Activated CD4-positive, alpha-beta T cell treated with anti-CD3 and anti-CD28 coated beads, Interleukin-2, amount 10 ng/mL, durations not matched to agents 24 days and 14 days (primary cell): ENCODE measurements at regions not wholly inside any gene's neighbourhood (a gene's known extent, or its start where the extent isn't known, plus 50 kb on each side); places are given as distances from the start of the nearest gene placed in this dataset.

Experiments used
- DNase-seq: peaks from one replicate; pipeline ENCODE4 v3.0.0; 2022
- H3K27ac Mint-ChIP-seq: one replicate; pipeline ENCODE4 v1.8.0; 2022; ENCODE audit warnings: mild to moderate bottlenecking, mixed read lengths
- H3K27me3 Mint-ChIP-seq: one replicate; pipeline ENCODE4 v1.8.0; 2022; ENCODE audit warnings: mixed read lengths
- H3K36me3 Mint-ChIP-seq: one replicate; pipeline ENCODE4 v1.8.0; 2022; ENCODE audit warnings: low read depth, mild to moderate bottlenecking, mixed read lengths
- H3K4me1 Mint-ChIP-seq: one replicate; pipeline ENCODE4 v1.8.0; 2021; ENCODE audit warnings: mixed read lengths
- H3K4me3 Mint-ChIP-seq: one replicate; pipeline ENCODE4 v1.8.0; 2022; ENCODE audit warnings: mild to moderate bottlenecking, moderate library complexity, mixed read lengths
- H3K9me3 Mint-ChIP-seq: one replicate; pipeline ENCODE4 v1.8.0; 2021; ENCODE audit warnings: mixed read lengths
- intact Hi-C: fragments of 100-400 bp; cut with micrococcal nuclease; formaldehyde crosslinking; loops from one replicate; pipeline ENCODE4 v1.15.1; 2023

- H3K4me3 Mint-ChIP-seq: no peak overlapping the region
- no peaks in the 10 kb centered on the region for H3K9me3 Mint-ChIP-seq
- no peak overlapping the region for H3K27ac Mint-ChIP-seq
- peaks cover 3% of the 10 kb centered on the region for H3K27me3 Mint-ChIP-seq
- intact Hi-C loops: no loop called here
- no peaks in the 10 kb centered on the region for H3K4me1 Mint-ChIP-seq
- DNase-seq: no peak
- no peaks in the 10 kb centered on the region for H3K36me3 Mint-ChIP-seq
Observed at GRCh38 chr2:133906396-133906795, 338.1 kb upstream of the NCKAP5 start.

- intact Hi-C loops: no loop called here
- Mint-ChIP-seq H3K4me3 (no peak overlapping the region), H3K9me3 (no peaks in the 10 kb centered on the region), H3K36me3 (no peaks in the 10 kb centered on the region), H3K27ac (no peak overlapping the region), H3K27me3 (peaks cover 3% of the 10 kb centered on the region), H3K4me1 (no peaks in the 10 kb centered on the region)
- no peak for DNase-seq
Observed at GRCh38 chr2:133906926-133907325, 338.7 kb upstream of the NCKAP5 start.

- no peaks in the 10 kb centered on the region for H3K9me3 Mint-ChIP-seq
- no peaks in the 10 kb centered on the region for H3K4me1 Mint-ChIP-seq
- no peak for DNase-seq
- peaks cover 1% of the 10 kb centered on the region for H3K27me3 Mint-ChIP-seq
- intact Hi-C loops: no loop called here
- H3K36me3 Mint-ChIP-seq: no peaks in the 10 kb centered on the region
- no peak overlapping the region for H3K27ac Mint-ChIP-seq
- no peak overlapping the region for H3K4me3 Mint-ChIP-seq
Observed at GRCh38 chr2:133908171-133908570, 339.9 kb upstream of the NCKAP5 start.

GRCh38 chr2:133918141-133918540 is 335.7 kb upstream of the MGAT5 start:
- Mint-ChIP-seq H3K36me3 (no peaks in the 10 kb centered on the region), H3K27ac (no peak overlapping the region), H3K27me3 (no peaks in the 10 kb centered on the region), H3K4me3 (no peak overlapping the region), H3K9me3 (no peaks in the 10 kb centered on the region), H3K4me1 (no peaks in the 10 kb centered on the region)
- DNase-seq: no peak
- intact Hi-C loops: no loop called here

- Mint-ChIP-seq H3K36me3 (no peaks in the 10 kb centered on the region), H3K4me1 (no peaks in the 10 kb centered on the region), H3K27ac (no peak overlapping the region), H3K9me3 (no peaks in the 10 kb centered on the region), H3K27me3 (no peaks in the 10 kb centered on the region), H3K4me3 (no peak overlapping the region)
- intact Hi-C loops: no loop called here
- no peak for DNase-seq
Observed at GRCh38 chr2:133919285-133919684, 334.6 kb upstream of the MGAT5 start.

GRCh38 chr2:133927894-133928293 is 326.0 kb upstream of the MGAT5 start:
- H3K4me3 Mint-ChIP-seq: no peak overlapping the region
- H3K27me3 Mint-ChIP-seq: peaks cover 3% of the 10 kb centered on the region
- no peaks in the 10 kb centered on the region for H3K36me3 Mint-ChIP-seq
- H3K9me3 Mint-ChIP-seq: no peaks in the 10 kb centered on the region
- no peak for DNase-seq
- intact Hi-C loops: no loop called here
- H3K4me1 Mint-ChIP-seq: no peaks in the 10 kb centered on the region
- H3K27ac Mint-ChIP-seq: no peak overlapping the region

GRCh38 chr2:133936096-133936495 is 317.8 kb upstream of the MGAT5 start:
- Mint-ChIP-seq H3K27me3 (peaks cover 3% of the 10 kb centered on the region), H3K4me3 (no peak overlapping the region), H3K9me3 (no peaks in the 10 kb centered on the region), H3K27ac (no peak overlapping the region), H3K4me1 (no peaks in the 10 kb centered on the region), H3K36me3 (no peaks in the 10 kb centered on the region)
- intact Hi-C loops: no loop called here
- DNase-seq: no peak

- no peak for DNase-seq
- no peaks in the 10 kb centered on the region for H3K9me3 Mint-ChIP-seq
- H3K27ac Mint-ChIP-seq: no peak overlapping the region
- H3K27me3 Mint-ChIP-seq: peaks cover 3% of the 10 kb centered on the region
- no peaks in the 10 kb centered on the region for H3K36me3 Mint-ChIP-seq
- H3K4me3 Mint-ChIP-seq: no peak overlapping the region
- intact Hi-C loops: no loop called here
- H3K4me1 Mint-ChIP-seq: no peaks in the 10 kb centered on the region
Observed at GRCh38 chr2:133936601-133937000, 317.3 kb upstream of the MGAT5 start.

- Mint-ChIP-seq H3K27me3 (peaks cover 2% of the 10 kb centered on the region), H3K36me3 (no peaks in the 10 kb centered on the region), H3K9me3 (no peaks in the 10 kb centered on the region), H3K27ac (no peak overlapping the region), H3K4me1 (no peaks in the 10 kb centered on the region), H3K4me3 (no peak overlapping the region)
- intact Hi-C loops: no loop called here
- DNase-seq: no peak
Observed at GRCh38 chr2:133937669-133938068, 316.2 kb upstream of the MGAT5 start.

- Mint-ChIP-seq H3K27ac (no peak overlapping the region), H3K4me3 (no peak overlapping the region), H3K9me3 (no peaks in the 10 kb centered on the region), H3K4me1 (no peaks in the 10 kb centered on the region), H3K36me3 (no peaks in the 10 kb centered on the region), H3K27me3 (peaks cover 5% of the 10 kb centered on the region)
- intact Hi-C loops: no loop called here
- peak; percentile 50 for DNase-seq
Observed at GRCh38 chr2:133940134-133940533, 313.7 kb upstream of the MGAT5 start.

GRCh38 chr2:133941666-133942065 is 312.2 kb upstream of the MGAT5 start:
- no peaks in the 10 kb centered on the region for H3K4me1 Mint-ChIP-seq
- peaks cover 5% of the 10 kb centered on the region for H3K27me3 Mint-ChIP-seq
- no peaks in the 10 kb centered on the region for H3K36me3 Mint-ChIP-seq
- no peak overlapping the region for H3K27ac Mint-ChIP-seq
- H3K4me3 Mint-ChIP-seq: no peak overlapping the region
- intact Hi-C loops: no loop called here
- DNase-seq: no peak
- no peaks in the 10 kb centered on the region for H3K9me3 Mint-ChIP-seq

GRCh38 chr2:133942398-133942797 is 311.5 kb upstream of the MGAT5 start:
- Mint-ChIP-seq H3K27ac (no peak overlapping the region), H3K4me3 (no peak overlapping the region), H3K4me1 (no peaks in the 10 kb centered on the region), H3K27me3 (peaks cover 5% of the 10 kb centered on the region), H3K9me3 (no peaks in the 10 kb centered on the region), H3K36me3 (no peaks in the 10 kb centered on the region)
- DNase-seq: peak; percentile 31
- intact Hi-C loops: no loop called here

GRCh38 chr2:133943108-133943507 is 310.8 kb upstream of the MGAT5 start:
- H3K4me1 Mint-ChIP-seq: no peaks in the 10 kb centered on the region
- intact Hi-C loops: no loop called here
- no peak overlapping the region for H3K4me3 Mint-ChIP-seq
- no peaks in the 10 kb centered on the region for H3K9me3 Mint-ChIP-seq
- no peaks in the 10 kb centered on the region for H3K36me3 Mint-ChIP-seq
- peaks cover 5% of the 10 kb centered on the region for H3K27me3 Mint-ChIP-seq
- H3K27ac Mint-ChIP-seq: no peak overlapping the region
- DNase-seq: peak; percentile 36

- H3K27me3 Mint-ChIP-seq: peaks cover 5% of the 10 kb centered on the region
- peak; percentile 28 for DNase-seq
- intact Hi-C loops: no loop called here
- H3K36me3 Mint-ChIP-seq: no peaks in the 10 kb centered on the region
- H3K9me3 Mint-ChIP-seq: no peaks in the 10 kb centered on the region
- H3K4me3 Mint-ChIP-seq: no peak overlapping the region
- H3K27ac Mint-ChIP-seq: no peak overlapping the region
- H3K4me1 Mint-ChIP-seq: no peaks in the 10 kb centered on the region
Observed at GRCh38 chr2:133945089-133945488, 308.8 kb upstream of the MGAT5 start.

GRCh38 chr2:133947057-133947456 is 306.8 kb upstream of the MGAT5 start:
- no peaks in the 10 kb centered on the region for H3K36me3 Mint-ChIP-seq
- H3K27me3 Mint-ChIP-seq: peaks cover 5% of the 10 kb centered on the region
- intact Hi-C loops: no loop called here
- H3K4me1 Mint-ChIP-seq: no peaks in the 10 kb centered on the region
- no peaks in the 10 kb centered on the region for H3K9me3 Mint-ChIP-seq
- no peak overlapping the region for H3K27ac Mint-ChIP-seq
- no peak overlapping the region for H3K4me3 Mint-ChIP-seq
- DNase-seq: no peak
